Activated CD4-positive, CD25-positive, alpha-beta regulatory T cell treated with anti-CD3 and anti-CD28 coated beads, Interleukin-2, amount 50 U/mL, for 24 hours (primary cell): ENCODE measurements at regions not wholly inside any gene's neighbourhood (a gene's known extent, or its start where the extent isn't known, plus 50 kb on each side); places are given as distances from the start of the nearest gene placed in this dataset.
"Not testable (repeated sequence)": the region's sequence is repeated elsewhere in the genome, so short reads cannot be mapped to it uniquely, and the experiment has no call there.

ENCODE experiments used
- ATAC-seq, 2 donors: fragments of 150-1000 bp; cut with Tn5 transposase; one replicate each; pipeline ENCODE4 v1.10.0; 2021; ENCODE audit warnings: mild to moderate bottlenecking in 1 of 2, moderate library complexity in 1 of 2

- not testable (repeated sequence) for ATAC-seq
Observed at GRCh38 chr5:30345539-30346345, 847.7 kb upstream of the CDH6 start.

- no peak for ATAC-seq
Observed at GRCh38 chr5:30343707-30344106, 849.8 kb upstream of the CDH6 start.

DNA sequence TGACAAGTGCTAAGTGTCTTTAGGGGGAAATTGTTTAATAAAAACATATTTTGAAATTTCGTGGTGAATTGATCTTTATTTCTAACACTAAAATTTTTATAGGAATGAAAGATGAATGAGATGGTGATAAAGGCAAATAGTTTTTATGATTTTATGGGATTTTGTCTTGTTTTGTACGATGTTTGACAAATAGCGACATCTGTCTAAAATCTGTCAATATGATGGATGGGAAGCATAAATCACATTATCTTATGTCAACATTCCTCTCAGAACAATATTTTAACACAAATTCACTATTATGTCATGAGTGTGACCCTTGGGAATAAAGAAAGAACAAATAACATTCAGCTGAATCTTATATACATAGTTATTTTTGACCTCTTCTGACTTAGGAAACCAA lies 852.0 kb upstream of the CDH6 start:
- no peak for ATAC-seq

DNA sequence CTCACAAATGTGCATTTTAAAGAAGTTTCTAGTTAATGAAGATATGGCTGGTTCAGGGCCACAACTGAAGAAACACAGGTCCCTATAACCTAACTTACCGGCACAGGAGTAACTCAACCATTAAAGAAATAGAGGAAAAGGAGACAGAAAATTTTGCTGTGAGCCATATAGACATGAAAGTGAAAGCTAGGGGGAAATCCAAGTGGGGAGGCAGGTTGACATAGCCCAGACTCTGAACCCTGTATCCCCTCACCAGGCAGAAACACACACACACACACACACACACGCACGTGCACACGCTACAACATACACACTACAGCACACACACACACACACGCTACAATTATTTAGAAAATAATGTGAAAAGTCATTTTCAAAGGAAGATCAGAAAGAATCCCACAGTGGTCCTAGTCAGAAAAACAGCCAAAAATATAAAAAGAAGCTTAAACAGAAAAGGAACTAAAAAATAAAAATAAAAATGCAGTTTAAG lies 856.4 kb upstream of the CDH6 start:
- no peak for ATAC-seq

- ATAC-seq: no peak
Observed at GRCh38 chr5:30331534-30331933, 862.0 kb upstream of the CDH6 start.

- no peak for ATAC-seq
Observed at GRCh38 chr5:30325795-30326194, 867.7 kb upstream of the CDH6 start.

DNA sequence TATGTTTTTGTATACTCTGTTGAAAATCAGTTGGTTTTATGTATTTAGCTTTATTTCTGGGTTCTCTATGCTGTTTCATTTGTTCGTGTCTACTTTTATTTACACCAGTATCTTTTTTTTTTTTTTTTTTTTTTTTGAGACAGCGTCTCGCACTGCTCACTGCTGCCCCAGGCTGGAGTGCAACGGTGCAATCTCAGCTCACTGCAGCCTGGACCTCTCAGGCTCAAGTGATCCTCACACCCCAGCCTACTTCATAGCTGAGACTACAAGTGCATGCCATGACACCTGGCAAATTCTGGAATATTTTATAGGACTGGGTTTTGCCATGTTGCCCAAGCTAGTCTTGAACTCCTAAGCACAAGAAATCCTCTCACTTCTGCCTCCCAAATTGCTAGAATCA lies 869.4 kb upstream of the CDH6 start:
- ATAC-seq: no peak

- no peak for ATAC-seq
Observed at GRCh38 chr5:30287890-30288289, 905.6 kb upstream of the CDH6 start.

DNA sequence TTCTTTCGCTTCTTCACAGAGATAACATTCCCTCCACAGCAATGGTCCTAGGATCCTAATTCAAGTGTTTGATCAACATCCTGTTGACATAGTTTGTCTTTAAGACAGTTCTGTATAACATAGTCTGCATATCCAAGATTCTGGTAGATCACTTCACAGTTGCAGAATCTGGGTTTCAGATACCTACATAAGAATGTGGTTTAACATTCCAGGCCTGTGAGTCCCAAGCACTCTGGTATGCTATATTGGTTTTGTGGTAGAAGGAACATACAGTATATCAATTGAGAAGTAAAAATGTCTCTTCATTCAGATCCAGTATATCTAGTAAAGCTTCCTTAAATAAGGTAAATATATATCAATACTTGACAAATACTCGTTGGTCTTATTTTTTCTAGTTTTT lies 914.2 kb upstream of the CDH6 start:
- no peak for ATAC-seq

GRCh38 chr5:30267026-30267425 lies 926.5 kb upstream of the CDH6 start:
- no peak for ATAC-seq

DNA sequence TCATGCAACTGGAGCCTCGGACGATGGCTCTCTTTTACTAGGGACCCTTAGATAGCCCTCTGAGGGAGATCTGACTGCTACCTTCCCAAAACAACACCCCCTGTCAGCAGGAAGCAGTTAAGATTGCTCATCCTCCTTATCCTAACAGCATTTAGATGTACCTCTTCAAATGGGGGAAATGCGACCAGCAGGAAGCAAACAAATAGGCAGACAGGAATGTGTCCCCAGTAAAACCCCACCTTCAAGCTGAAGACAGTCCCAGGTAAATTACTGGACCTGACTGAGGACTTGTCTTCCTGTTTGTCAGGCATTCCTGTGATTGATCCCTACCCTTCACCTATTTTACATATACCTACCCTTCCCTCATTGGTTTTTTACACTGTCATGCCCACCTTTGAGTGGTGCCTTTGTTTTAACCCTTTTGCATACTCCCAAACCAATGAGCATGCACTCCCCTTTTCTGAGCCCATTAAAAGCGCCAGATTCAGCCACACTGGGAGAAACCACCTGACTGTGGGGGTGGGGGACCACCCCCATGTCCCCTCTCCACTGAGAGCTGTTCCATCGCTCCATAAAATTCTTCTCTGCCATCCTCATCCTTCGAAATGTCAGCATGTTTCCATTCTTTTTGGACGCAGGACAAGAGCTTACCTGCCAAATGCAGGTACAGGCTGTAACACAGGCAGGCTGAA lies 954.0 kb upstream of the CDH6 start:
- no peak for ATAC-seq

- ATAC-seq: no peak
Observed at GRCh38 chr5:30237189-30237588, 956.3 kb upstream of the CDH6 start.

- ATAC-seq: no peak
Observed at GRCh38 chr5:30209755-30210154, 983.7 kb upstream of the CDH6 start.

DNA sequence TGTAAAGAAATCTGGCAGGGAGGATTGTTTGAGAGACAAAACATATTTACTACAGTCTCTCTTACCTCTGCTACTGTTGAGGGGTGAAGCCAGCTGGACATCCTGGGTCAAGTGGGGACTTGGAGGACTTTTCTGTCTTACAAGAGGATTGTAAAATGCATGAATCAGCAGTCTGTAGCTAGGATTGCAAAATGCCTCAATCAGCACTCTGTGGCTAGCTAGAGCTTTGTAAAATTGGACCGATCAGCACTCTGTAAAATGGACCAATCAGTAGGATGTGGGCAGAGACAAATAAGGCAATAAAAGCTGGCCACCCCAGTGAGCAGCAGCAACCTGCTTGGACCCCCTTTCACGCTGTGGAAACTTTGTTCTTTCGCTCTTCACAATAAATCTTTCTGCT lies 995.8 kb upstream of the CDH6 start:
- ATAC-seq: no peak

DNA sequence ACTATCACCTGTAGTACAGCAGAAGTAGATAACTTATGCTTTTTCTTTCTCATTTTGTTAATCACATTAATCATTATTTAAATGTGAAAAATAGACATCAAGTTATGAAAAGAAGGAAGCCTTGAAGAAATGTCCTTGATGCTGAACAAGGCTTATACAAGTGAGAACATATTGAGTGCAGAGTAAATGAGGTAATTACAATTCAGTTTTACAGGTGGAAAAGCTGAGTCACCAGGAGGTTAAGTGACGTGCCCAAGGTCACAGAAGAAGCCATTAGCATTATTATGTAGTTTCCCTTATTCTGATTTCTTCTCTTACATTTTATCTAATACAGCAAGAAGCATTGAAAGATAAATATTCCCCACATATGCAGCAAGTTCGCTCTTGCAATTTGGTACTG lies 998.5 kb upstream of the CDH6 start:
- ATAC-seq: no peak

GRCh38 chr5:30194595-30194994 lies 998.9 kb upstream of the CDH6 start:
- ATAC-seq: no peak

GRCh38 chr5:30183795-30184194 lies 1009.7 kb upstream of the CDH6 start:
- no peak for ATAC-seq

DNA sequence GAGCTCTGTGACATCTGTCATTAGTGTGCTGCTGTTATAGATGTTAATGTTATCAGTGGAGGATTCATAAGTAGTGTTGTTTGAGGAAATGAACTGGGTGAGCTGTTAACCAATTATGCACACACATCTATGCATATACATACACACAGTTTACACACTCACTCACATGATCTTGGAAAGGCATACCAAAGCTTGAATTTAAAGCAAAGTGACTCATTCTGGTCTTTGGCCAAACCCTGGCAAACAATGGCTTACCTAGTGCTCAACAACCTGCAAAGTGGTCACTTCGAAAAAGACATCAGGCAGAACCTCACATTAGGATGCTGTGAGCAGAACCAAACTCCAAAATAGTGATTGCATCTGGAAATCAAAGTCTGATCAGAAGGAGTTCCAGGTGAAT lies 1037.3 kb upstream of the CDH6 start:
- ATAC-seq: no peak

DNA sequence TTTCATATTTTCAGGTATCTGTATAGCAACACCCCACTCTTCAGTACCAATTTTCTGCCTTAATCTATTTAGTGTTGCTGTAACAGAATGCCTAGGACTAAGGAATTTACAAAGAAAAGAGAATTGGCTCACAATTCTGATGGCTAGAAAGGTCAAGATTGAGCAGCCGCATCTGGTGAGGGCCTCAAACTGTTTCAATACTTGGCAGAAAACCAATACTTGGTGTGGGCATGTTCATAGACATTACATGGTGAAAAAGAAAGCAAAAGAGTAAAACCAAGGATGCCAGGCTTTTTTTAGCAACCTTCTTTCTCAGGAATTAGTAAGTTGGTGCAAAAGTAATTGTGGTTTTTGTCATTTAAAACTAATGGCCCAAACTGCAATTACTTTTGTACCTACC lies 1041.1 kb upstream of the CDH6 start:
- no peak for ATAC-seq

DNA sequence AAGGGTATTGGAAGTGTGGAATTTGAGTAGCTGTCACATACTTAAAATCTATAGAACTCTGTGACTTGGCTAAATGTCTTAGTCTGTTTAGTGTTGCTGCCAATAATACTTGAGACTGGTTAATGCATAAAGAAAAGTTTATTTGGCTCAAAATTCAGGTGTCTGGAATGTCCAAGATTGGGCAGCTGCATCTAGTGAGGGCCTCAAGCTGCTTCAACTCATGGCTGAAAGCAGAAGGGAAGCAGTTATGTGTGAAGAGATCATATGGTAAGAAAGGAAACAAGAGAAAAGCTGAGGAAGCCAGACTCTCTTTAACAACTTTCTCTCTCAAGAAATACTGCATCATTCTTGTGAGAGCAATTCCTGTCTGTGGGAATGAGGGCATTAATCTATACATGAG lies 1043.3 kb upstream of the CDH6 start:
- no peak for ATAC-seq

- no peak for ATAC-seq
Observed at GRCh38 chr5:30149526-30149925, 1044.0 kb upstream of the CDH6 start.

GRCh38 chr5:30147976-30148375 lies 1045.5 kb upstream of the CDH6 start:
- no peak for ATAC-seq

- not testable (repeated sequence) for ATAC-seq
Observed at GRCh38 chr5:30144059-30144458, 1049.4 kb upstream of the CDH6 start.

GRCh38 chr5:30142432-30142831 lies 1051.1 kb upstream of the CDH6 start:
- ATAC-seq: no peak
